ENCODE measurements at regions not wholly inside any gene's neighbourhood (a gene's known extent, or its start where the extent isn't known, plus 50 kb on each side); places are given as distances from the start of the nearest gene placed in this dataset.

DNA sequence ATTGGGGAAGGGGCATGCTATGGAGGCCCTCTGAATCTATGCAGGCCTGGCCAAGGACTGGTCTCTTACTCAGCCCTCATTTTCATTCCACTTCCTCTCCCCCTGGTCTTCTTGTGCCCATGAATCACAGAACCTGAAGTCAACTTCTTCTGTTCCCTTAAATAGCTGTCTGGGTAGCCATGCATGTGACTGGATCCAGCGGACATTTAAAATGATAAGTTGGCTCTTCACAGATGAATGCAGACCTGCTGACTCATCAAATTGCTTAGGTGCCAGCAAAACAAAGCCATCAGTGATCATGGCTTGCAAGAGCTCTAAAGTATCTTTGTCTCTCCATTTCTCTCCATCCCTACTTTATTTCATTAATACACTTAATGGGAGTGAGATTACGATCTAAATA lies 90.1 kb upstream of the CADPS start:
- TF ChIP-seq, protein P1, sequence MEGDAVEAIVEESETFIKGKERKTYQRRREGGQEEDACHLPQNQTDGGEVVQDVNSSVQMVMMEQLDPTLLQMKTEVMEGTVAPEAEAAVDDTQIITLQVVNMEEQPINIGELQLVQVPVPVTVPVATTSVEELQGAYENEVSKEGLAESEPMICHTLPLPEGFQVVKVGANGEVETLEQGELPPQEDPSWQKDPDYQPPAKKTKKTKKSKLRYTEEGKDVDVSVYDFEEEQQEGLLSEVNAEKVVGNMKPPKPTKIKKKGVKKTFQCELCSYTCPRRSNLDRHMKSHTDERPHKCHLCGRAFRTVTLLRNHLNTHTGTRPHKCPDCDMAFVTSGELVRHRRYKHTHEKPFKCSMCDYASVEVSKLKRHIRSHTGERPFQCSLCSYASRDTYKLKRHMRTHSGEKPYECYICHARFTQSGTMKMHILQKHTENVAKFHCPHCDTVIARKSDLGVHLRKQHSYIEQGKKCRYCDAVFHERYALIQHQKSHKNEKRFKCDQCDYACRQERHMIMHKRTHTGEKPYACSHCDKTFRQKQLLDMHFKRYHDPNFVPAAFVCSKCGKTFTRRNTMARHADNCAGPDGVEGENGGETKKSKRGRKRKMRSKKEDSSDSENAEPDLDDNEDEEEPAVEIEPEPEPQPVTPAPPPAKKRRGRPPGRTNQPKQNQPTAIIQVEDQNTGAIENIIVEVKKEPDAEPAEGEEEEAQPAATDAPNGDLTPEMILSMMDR (IDR thresholded peaks at IDR 0.05; ENCODE audit: low read depth, low read length, missing input control): no peak
- TF ChIP-seq JUND (IDR thresholded peaks at IDR 0.05): no peak
- TF ChIP-seq, protein P2, sequence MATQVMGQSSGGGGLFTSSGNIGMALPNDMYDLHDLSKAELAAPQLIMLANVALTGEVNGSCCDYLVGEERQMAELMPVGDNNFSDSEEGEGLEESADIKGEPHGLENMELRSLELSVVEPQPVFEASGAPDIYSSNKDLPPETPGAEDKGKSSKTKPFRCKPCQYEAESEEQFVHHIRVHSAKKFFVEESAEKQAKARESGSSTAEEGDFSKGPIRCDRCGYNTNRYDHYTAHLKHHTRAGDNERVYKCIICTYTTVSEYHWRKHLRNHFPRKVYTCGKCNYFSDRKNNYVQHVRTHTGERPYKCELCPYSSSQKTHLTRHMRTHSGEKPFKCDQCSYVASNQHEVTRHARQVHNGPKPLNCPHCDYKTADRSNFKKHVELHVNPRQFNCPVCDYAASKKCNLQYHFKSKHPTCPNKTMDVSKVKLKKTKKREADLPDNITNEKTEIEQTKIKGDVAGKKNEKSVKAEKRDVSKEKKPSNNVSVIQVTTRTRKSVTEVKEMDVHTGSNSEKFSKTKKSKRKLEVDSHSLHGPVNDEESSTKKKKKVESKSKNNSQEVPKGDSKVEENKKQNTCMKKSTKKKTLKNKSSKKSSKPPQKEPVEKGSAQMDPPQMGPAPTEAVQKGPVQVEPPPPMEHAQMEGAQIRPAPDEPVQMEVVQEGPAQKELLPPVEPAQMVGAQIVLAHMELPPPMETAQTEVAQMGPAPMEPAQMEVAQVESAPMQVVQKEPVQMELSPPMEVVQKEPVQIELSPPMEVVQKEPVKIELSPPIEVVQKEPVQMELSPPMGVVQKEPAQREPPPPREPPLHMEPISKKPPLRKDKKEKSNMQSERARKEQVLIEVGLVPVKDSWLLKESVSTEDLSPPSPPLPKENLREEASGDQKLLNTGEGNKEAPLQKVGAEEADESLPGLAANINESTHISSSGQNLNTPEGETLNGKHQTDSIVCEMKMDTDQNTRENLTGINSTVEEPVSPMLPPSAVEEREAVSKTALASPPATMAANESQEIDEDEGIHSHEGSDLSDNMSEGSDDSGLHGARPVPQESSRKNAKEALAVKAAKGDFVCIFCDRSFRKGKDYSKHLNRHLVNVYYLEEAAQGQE (IDR thresholded peaks at IDR 0.05): no peak
- no peak for TF ChIP-seq FOXA1 (IDR thresholded peaks at IDR 0.05)
- TF ChIP-seq RAD21 (IDR thresholded peaks at IDR 0.05): no peak
- TF ChIP-seq GABPA (IDR thresholded peaks at IDR 0.05 in 1 of 2, conservative IDR thresholded peaks at IDR 0.05 in 1 of 2): no peak

All from liver (tissue), 3 donors.